Left forelimb (tissue), 1 donor: ENCODE measurements at regions not wholly inside any gene's neighbourhood (a gene's known extent, or its start where the extent isn't known, plus 50 kb on each side); places are given as distances from the start of the nearest gene placed in this dataset.
"Not testable (repeated sequence)": the region's sequence is repeated elsewhere in the genome, so short reads cannot be mapped to it uniquely, and the experiment has no call there.

Experiments
- DNase-seq: peaks from one replicate; pipeline ENCODE4 v3.0.0-alpha.2; 2018; ENCODE audit warnings: low spot score

- no peak for DNase-seq
Observed at GRCh38 chr7:91692800-91693199, 187.7 kb downstream of the MTERF1 start.

- no peak for DNase-seq
Observed at GRCh38 chr7:91694351-91694841, 186.1 kb downstream of the MTERF1 start.

- DNase-seq = no peak
Observed at GRCh38 chr7:91710881-91711280, 169.6 kb downstream of the MTERF1 start.

DNA sequence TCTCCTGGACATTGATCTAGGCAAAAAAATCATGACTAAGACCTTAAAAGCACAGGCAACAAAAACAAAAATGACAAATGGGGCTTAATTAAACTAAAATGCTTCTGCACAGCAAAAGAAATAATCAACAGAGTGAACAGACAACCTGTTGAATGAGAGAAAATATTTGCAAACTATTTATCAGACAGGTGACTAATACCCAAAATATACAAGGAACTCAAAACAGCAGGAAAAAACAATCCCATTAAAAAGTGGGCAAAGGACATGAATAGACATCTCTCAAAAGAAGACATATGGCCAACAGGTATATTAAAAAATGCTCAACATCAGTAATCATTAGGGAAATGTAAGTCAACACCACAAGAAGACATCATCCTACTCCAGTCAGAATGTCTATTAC is 166.8 kb downstream of the MTERF1 start:
- no peak for DNase-seq

DNA sequence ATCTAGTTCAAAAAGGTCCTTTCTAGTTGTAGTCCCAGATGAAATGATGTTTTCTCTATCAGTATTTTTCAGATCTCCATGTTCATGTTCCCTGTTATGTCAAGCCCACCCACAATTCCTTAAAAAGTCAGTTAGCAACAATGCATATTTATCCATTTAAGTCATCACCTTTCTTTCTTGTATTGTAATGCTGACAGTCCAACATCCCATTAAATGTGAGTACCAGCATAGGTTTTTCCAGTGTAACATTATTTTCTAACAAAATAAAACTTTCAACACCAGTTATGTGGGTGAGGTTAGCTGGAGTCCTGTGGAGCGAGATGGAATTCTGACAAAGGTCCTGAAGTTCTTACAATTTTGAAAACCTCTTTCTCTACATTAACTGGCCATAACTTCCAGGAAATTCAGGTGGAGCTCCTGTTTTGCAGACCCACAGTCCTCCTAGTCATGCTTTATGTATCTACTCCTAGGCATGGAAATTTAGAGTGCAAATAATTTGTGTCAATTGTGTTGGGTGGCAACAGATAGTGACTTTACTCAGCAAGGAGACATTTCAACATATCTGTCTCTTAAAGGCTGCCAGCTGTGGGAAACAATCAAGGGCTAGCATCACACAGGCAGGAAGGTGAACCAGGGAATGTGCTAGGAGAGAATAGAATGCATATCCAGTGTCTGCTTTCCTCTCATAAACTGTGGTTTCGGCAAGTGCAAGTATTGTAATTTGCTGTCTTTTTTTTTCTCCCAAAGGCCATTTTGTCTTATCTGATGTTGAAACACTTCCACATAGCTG is 162.6 kb downstream of the MTERF1 start:
- DNase-seq = no peak

- DNase-seq = no peak
Observed at GRCh38 chr7:91719008-91719407, 161.5 kb downstream of the MTERF1 start.

DNA sequence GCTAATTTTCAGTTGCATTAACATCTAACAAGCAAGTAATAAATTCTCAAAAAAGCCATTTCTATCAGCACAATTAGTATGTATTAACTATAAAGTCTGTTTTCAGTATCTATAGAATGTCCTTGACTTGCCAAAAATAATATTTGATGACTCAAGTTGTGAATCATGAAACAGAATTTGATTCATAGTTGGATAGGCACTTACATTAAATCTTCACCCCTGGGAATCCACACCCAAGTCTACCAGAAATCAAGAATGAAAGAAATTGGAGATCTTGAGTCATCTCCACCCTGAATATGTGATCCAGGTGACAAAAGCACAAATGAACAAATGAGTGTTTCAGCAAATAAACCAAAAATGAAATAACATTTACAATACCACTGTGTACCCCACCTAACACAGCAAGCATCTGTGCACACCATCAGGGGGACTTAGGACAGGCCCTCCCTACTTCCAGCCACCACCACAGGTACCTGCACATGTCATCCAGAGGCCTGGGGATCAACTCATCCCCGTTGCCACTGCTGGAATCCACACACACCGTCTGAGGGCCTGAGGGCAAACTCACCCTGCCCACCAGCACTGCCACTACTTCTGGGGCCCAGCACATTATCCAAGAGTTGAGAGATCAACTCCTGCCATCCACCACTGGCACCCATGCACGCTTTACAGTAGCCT is 160.1 kb downstream of the MTERF1 start:
- DNase-seq = no peak

GRCh38 chr7:91722831-91723230 is 157.7 kb downstream of the MTERF1 start:
- DNase-seq = no peak

DNA sequence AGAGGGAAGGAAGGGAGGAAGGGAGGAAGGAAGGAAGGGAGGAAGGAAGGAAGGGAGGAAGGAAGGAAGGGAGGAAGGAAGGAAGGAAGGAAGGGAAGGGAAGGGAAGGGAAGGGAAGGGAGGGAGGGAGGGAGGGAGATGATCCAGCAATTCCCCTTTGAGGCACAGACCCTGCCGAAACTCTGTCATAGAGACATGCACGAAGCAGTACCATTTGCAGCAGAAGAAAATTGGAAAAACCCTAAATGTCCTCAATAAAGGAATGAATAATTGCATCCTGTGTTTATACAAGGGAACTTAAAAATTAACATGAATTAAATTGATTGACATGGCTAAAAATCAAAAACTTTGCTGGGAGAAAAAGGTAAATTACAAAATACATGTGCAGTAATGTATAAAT is 151.5 kb downstream of the MTERF1 start:
- DNase-seq = not testable (repeated sequence)

GRCh38 chr7:91731976-91732375 is 148.5 kb downstream of the MTERF1 start:
- no peak for DNase-seq

GRCh38 chr7:91749418-91749817 is 131.1 kb downstream of the MTERF1 start:
- no peak for DNase-seq

DNA sequence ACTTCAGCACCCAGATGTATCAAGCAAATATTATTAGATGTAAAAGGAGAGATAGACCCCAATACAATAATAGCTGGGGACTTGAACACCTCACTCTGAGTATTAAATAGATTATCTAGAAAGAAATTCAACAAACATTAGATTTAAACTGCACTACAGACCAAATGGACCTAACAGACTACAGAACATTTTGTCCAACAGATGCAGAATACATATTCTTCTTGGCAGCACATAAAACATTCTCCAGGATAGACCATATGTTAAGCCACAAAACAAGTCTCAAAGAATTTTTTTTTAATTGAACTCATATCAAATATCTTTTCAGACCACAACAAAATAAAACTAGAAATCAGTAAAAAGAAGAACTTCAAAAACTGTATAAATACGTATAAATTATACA is 130.4 kb downstream of the MTERF1 start:
- DNase-seq = no peak

DNA sequence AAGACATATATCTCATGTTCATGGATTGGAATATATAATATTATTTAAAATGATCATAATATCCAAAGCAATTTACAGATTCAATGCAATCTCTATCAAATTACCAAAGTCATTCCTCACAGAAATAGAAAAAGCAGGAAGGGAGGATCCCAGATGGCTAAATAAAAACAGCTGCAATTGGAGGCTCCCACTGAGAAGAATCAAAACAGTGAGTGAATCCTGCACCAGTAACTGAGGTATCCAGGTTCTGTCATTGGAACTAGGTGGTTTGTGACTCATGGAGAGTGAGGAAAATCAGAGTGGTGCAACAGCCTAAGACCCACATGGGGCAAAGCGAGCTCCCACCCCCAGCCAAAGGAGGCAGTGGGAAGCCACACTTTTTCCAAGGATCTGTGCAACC is 128.4 kb downstream of the MTERF1 start:
- no peak for DNase-seq

- DNase-seq = not testable (repeated sequence)
Observed at GRCh38 chr7:91754280-91754679, 126.2 kb downstream of the MTERF1 start.

GRCh38 chr7:91755121-91755520 is 125.4 kb downstream of the MTERF1 start:
- DNase-seq = not testable (repeated sequence)

- no peak for DNase-seq
Observed at GRCh38 chr7:91759205-91759863, 121.2 kb downstream of the MTERF1 start.

GRCh38 chr7:91767820-91768219 is 112.7 kb downstream of the MTERF1 start:
- no peak for DNase-seq

- no peak for DNase-seq
Observed at GRCh38 chr7:91771394-91771793, 109.1 kb downstream of the MTERF1 start.

- DNase-seq = no peak
Observed at GRCh38 chr7:91771921-91772815, 108.3 kb downstream of the MTERF1 start.

- no peak for DNase-seq
Observed at GRCh38 chr7:91776171-91776570, 104.3 kb downstream of the MTERF1 start.

DNA sequence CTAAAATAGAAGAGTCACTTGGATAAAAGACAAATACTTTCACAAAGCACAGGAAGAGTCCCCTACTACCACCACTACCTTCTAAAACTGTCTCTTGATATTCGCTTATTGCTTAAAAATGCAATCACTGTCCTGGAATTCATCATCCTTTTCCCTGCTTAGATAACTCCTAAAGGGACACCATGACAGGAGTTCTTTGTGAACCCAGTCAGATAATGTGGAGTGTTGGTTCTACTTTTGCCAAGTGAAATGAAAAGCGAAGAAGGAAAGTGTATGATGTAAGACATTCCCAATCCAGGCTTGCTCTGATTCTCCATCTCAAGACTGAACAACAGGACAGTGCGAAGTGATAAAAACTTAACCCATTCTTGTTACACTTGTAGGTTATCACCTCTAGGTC is 103.0 kb downstream of the MTERF1 start:
- no peak for DNase-seq

GRCh38 chr7:91778416-91778815 is 102.1 kb downstream of the MTERF1 start:
- DNase-seq = no peak
